Forelimb muscle (tissue), 1 donor: ENCODE measurements at regions not wholly inside any gene's neighbourhood (a gene's known extent, or its start where the extent isn't known, plus 50 kb on each side); places are given as distances from the start of the nearest gene placed in this dataset.
"Not testable (repeated sequence)": the region's sequence is repeated elsewhere in the genome, so short reads cannot be mapped to it uniquely, and the experiment has no call there.

Source experiments
- DNase-seq: peaks from one replicate; pipeline ENCODE4 v3.0.0-alpha.2; 2013; ENCODE audit warnings: low read depth

- no peak for DNase-seq
Measured at GRCh38 chr1:219433496-219434131, 179.3 kb downstream of the ZC3H11B start.

- DNase-seq, result no peak
Measured at GRCh38 chr1:219433001-219433400, 179.9 kb downstream of the ZC3H11B start.

GRCh38 chr1:219432191-219432606 is 180.7 kb downstream of the ZC3H11B start:
- no peak for DNase-seq

- DNase-seq, result no peak
Measured at GRCh38 chr1:219430419-219430818, 182.5 kb downstream of the ZC3H11B start.

- DNase-seq, result no peak
Measured at GRCh38 chr1:219428651-219429050, 184.3 kb downstream of the ZC3H11B start.

GRCh38 chr1:219427989-219428388 is 184.9 kb downstream of the ZC3H11B start:
- no peak for DNase-seq

GRCh38 chr1:219427403-219427802 is 185.5 kb downstream of the ZC3H11B start:
- DNase-seq, result no peak

- no peak for DNase-seq
Measured at GRCh38 chr1:219422811-219423598, 189.9 kb downstream of the ZC3H11B start.

- no peak for DNase-seq
Measured at GRCh38 chr1:219420913-219421312, 192.0 kb downstream of the ZC3H11B start.

GRCh38 chr1:219419860-219420259 is 193.0 kb downstream of the ZC3H11B start:
- DNase-seq, result no peak

- no peak for DNase-seq
Measured at GRCh38 chr1:219419065-219419464, 193.8 kb downstream of the ZC3H11B start.

GRCh38 chr1:219417610-219418009 is 195.3 kb downstream of the ZC3H11B start:
- DNase-seq, result no peak

- no peak for DNase-seq
Measured at GRCh38 chr1:219416598-219417238, 196.2 kb downstream of the ZC3H11B start.

GRCh38 chr1:219415915-219416314 is 197.0 kb downstream of the ZC3H11B start:
- no peak for DNase-seq

GRCh38 chr1:219415433-219415832 is 197.5 kb downstream of the ZC3H11B start:
- no peak for DNase-seq

- no peak for DNase-seq
Measured at GRCh38 chr1:219414250-219414649, 198.7 kb downstream of the ZC3H11B start.

GRCh38 chr1:219413536-219413935 is 199.4 kb downstream of the ZC3H11B start:
- DNase-seq, result no peak

- DNase-seq, result no peak
Measured at GRCh38 chr1:219412772-219413171, 200.1 kb downstream of the ZC3H11B start.

GRCh38 chr1:219410721-219411120 is 202.2 kb downstream of the ZC3H11B start:
- DNase-seq, result not testable (repeated sequence)

- no peak for DNase-seq
Measured at GRCh38 chr1:219405531-219406331, 207.2 kb downstream of the ZC3H11B start.

- no peak for DNase-seq
Measured at GRCh38 chr1:219404629-219405028, 208.3 kb downstream of the ZC3H11B start.

- no peak for DNase-seq
Measured at GRCh38 chr1:219402925-219403324, 210.0 kb downstream of the ZC3H11B start.
